Fibroblast of villous mesenchyme (primary cell): ENCODE measurements at regions not wholly inside any gene's neighbourhood (a gene's known extent, or its start where the extent isn't known, plus 50 kb on each side); places are given as distances from the start of the nearest gene placed in this dataset.

Experiments
- DNase-seq: peaks from one replicate; pipeline ENCODE4 v3.0.0-alpha.2; 2010; ENCODE audit warnings: low read depth
- H3K4me3 ChIP-seq: 2 replicates; pipeline ENCODE4 v1.5.1; 2011; ENCODE audit warnings: low read depth, mild to moderate bottlenecking, low read length
- CTCF ChIP-seq: IDR thresholded peaks from 2 replicates; pipeline ENCODE4 v1.5.1; 2012; ENCODE audit warnings: low read depth, mild to moderate bottlenecking, low read length; ENCODE audit not compliant: insufficient read depth

DNA sequence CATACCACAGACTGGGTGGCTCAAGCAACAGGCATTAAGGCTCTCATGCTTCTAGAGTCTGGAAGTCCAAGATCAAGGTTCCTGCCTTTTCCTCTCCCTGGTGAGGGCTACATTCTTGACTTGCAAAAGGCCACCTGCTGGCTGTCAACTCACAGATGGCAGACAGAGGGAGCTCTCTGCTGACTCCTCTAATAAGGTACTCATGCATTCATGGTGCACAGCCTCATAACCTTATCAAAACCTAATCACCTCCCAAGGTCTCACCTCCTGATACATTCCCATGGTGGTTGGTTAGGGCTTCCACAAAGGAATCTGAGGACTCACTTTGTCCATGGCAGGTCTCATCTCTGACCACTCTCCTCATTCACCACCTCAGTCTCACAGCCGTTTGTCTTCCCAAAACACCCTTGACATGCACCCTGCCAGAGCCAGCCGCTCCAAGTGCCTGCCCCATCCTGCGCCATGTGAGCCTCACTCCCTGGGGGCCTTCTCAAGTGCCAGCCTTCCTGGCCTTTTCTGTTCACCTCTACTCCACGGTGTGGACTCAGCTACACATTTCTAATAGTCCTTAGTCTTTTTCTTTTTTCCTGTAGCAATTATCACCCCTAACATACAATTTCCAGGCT is 400.3 kb upstream of the ADARB2 start:
- no peak overlapping the region for H3K4me3 ChIP-seq
- TF ChIP-seq CTCF, result no peak
- no peak for DNase-seq

DNA sequence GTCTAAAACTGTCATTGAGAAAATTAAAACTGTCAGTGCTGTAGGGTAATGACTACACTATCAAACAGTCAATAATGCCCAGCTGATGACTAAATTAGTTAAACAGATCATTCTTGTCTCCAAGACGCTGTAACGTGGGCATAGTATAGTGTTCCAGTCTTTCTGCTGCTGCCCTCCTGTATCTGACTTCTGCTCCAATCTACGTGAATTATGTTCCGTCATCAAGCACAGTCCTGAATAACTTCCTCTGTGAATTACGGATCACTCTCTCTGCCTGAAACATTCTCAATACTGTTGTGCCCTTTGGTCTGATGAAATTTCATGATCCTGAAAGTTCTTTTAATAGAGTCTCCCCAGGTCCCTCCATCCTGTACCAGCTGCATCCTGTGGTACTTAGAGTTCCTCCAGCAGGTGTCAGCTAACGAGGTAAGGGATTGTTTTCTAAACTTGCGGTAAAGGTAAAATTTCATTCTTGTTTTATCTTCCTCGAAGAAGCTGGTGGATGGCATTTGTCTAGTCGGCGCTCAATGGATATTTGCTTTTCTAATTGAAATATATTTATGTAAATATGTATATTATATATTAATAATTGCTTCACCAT is 393.5 kb upstream of the ADARB2 start:
- no peak for DNase-seq
- H3K4me3 ChIP-seq, result no peak overlapping the region
- no peak for TF ChIP-seq CTCF

DNA sequence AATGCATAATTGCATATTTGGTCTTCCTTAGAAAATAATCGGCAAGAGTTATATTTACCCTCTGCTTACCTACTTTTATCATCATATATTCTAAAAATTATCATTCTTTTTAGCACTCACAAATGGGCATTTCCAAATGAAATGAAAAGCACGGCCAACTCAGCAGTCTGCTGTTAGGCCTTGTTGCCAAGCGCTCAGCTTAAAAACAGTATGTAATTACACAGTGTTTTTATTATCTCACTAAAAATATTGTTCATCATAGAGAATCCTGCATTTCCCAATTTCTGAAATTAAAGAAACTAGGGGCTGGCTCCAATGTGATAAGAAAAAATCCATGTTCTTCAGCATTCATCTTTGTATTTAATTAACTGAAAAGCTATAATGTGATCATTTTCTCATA is 391.7 kb upstream of the ADARB2 start:
- DNase-seq, result no peak
- H3K4me3 ChIP-seq, result no peak overlapping the region
- no peak for TF ChIP-seq CTCF

DNA sequence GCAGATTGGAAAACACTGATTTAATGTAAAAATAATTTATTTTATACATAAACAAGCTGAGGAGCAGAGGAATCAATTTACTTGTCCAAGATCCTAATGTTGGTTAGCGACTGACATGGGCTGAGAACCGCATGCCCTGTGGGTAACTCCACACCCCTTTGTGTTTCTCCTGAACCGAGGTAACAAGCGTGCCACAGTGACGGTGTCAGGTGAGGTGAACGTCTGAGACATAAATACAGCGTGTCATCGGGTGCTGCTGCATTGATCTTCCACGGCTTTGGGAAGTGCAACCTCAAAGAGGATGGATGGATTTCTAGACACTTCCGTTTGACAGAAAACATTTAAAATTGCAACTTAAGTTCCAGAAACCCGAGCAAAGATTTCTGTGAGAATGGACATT is 386.8 kb upstream of the ADARB2 start:
- no peak for TF ChIP-seq CTCF
- H3K4me3 ChIP-seq, result no peak overlapping the region
- no peak for DNase-seq

DNA sequence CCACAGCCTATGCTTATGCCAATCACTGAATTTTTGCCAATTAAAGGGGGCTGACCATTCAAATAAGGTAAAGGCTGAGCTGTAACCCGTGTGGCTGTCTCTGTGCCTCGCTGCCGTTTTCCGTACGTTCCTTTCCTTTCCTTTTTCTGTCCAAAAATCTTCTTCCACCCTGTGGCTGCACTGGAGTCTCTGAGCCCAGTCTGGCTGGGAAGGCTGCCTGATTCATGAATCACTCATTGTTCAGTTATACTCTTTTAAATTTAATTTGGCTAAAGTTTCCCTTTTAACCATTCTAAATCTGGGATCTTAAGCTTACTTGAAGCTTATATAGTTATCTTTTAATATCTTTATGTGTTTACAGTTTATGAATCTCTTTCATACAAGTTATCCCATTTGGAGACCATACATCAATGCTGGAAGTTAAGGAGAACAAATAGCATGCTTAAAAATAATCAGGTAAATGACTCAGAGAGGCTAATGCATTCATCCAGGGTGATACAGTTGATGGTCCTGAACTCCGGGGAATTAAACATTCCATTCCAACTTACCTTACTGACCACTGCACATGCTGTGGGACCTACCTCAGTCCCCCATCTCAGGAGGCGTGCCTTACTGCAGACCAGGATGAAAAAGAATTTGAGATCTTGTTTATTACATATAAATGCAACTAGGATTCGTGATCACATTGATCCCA is 385.3 kb upstream of the ADARB2 start:
- TF ChIP-seq CTCF, result no peak
- H3K4me3 ChIP-seq, result no peak overlapping the region
- no peak for DNase-seq

GRCh38 chr10:2121929-2122328 is 384.6 kb upstream of the ADARB2 start:
- H3K4me3 ChIP-seq, result no peak overlapping the region
- DNase-seq, result no peak
- no peak for TF ChIP-seq CTCF
